ENCODE measurements at regions not wholly inside any gene's neighbourhood (a gene's known extent, or its start where the extent isn't known, plus 50 kb on each side); places are given as distances from the start of the nearest gene placed in this dataset.

DNA sequence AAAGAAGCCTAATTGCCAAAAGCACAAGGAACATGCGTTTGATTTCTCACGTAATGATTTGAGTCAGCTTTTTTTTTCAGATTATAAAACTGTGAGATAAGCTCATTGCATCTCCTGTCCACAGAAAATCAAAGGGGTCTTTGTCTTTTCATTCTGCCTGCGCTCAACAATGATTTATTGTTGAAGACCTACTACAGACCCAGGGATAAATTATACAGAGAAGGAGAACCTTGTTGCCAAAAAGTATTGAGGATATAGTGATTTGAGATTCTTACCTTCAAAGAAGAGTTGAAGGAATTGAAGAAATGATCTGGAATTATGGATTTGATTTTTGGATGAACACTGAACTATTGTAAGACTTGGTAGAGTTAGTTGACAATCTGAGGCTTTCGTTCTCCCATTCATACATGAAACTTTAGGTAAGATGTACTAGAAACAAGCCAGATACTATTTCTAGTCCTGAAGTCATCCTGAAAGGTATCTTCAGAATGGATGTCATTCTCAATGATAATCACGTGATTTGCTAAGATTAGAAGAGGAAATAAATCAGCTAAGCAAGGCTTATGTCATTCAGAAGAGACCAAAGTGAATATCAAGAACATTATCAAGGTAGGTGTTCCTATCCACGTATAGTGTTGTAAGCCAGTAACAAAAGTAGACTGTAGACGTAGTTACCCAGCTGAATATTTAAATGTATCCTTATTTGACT lies 71.1 kb upstream of the SCOC start:
- TF ChIP-seq CTCF (IDR thresholded peaks at IDR 0.05) (no peak), EP300 (IDR thresholded peaks at IDR 0.05) (no peak), POLR2AphosphoS5 (IDR thresholded peaks at IDR 0.05) (no peak), POLR2A (IDR thresholded peaks at IDR 0.05) (no peak)
- no peaks in the 10 kb centered on the region for H3K36me3 ChIP-seq
- WGBS, 2 donors (ENCODE audit: low coverage in 1 of 2): 81 to 83% methylated on average over 7 of the region's 7 CpGs

DNA sequence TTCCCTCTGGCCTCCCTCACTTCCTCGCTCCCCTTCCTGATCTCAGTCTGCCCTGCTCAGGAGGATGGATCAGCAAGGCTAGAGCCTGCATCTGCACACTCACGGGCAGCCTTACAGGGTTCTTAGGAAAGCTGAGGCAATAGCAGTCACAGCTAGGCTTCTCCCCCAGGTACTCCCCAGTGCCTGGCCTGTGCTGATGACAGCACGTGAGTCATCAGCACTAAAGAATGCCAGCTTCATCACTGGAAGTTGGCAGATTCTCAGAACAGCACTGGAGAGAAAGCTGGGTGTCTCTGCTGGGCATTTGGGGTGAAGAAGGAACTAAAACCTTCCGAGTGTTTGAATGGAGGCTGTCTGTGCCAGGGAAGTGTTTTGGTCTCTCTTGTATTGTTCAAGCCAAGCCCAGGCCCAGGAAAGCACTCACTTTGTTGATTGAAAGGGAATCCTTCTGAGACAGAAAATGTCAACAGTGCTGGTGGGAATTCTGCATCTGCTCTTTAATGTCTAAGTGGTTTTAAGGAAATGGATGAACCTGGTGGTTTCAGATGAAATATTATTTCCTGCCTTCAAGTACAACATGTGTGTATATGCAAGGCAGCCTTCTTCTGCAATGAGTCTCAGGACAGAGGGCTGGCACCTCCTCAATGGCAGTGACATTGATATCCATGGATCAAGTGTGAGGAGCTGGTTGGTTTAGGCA lies 73.0 kb upstream of the SCOC start:
- Histone ChIP-seq H3K27ac (no peak overlapping the region), H3K36me3 (no peaks in the 10 kb centered on the region), H3K27me3 (no peaks in the 10 kb centered on the region), H3K4me3 (no peak overlapping the region), H3K4me1 (peaks cover 0 to 25% (median 3%) of the 10 kb centered on the region in 3 donors), H3K9me3 (no peaks in the 10 kb centered on the region)
- ATAC-seq: no peak
- WGBS, 2 donors (ENCODE audit: low coverage in 1 of 2): 70% methylated on average over 2 of the region's 4 CpGs; no CpG with 5 or more reads in 1 of the 2 donors
- TF ChIP-seq EP300 (IDR thresholded peaks at IDR 0.05) (no peak), POLR2A (IDR thresholded peaks at IDR 0.05) (no peak), POLR2AphosphoS5 (IDR thresholded peaks at IDR 0.05) (no peak), CTCF (IDR thresholded peaks at IDR 0.05) (no peak)

More for the DNA sequence above, 71.1 kb upstream of the SCOC start:
- Histone ChIP-seq H3K9me3 (no peaks in the 10 kb centered on the region), H3K27ac (no peak overlapping the region), H3K27me3 (no peaks in the 10 kb centered on the region), H3K4me3 (no peak overlapping the region), H3K4me1 (peaks cover 0 to 8% (median 0%) of the 10 kb centered on the region in 3 donors)
- no peak for ATAC-seq

DNA sequence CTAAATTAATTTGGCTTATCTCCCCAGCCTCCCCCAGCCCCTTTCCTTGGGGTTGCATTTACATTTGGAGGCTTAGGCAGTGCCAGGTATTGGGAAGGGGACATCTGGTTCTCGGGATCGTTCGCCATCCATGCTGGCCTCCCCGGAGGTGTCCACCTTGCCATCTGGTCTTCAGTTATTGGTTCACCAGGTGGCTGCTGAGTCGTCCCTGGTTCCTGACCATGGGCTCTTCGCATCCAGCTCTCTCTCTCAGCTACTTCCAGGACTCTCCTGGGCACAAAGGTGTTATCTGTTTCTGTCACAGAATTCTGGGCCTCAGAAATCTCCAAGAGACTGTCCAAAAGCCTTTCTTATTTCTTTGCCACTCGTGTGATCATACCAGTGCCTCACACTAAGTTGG lies 75.4 kb upstream of the SCOC start:
- no peaks in the 10 kb centered on the region for H3K36me3 ChIP-seq

DNA sequence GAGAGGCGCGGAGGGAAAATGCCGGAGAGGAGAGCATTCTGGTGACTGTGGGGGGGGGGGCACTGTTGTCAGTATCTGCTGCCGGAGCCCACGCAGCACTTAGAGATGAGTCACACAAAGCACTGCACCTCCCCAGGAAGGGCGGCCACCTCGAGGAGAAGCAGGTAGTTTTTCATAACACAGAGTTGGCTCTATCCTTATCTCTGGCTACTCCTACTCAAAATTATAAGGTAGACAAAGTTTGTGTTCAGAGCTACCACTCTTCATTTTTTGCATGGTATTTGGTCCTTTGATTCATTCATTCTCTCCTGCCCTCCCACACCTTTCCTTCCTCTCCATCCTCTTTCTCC lies 76.2 kb upstream of the SCOC start:
- no peaks in the 10 kb centered on the region for H3K27me3 ChIP-seq
- ATAC-seq: no peak
- WGBS, 2 donors (ENCODE audit: low coverage in 1 of 2): 44% methylated on average over 2 of the region's 7 CpGs; no CpG with 5 or more reads in 1 of the 2 donors
- peaks cover 0 to 25% (median 3%) of the 10 kb centered on the region in 3 donors for H3K4me1 ChIP-seq
- TF ChIP-seq EP300 (IDR thresholded peaks at IDR 0.05) (no peak), POLR2AphosphoS5 (IDR thresholded peaks at IDR 0.05) (no peak), CTCF (IDR thresholded peaks at IDR 0.05) (no peak), POLR2A (IDR thresholded peaks at IDR 0.05) (no peak)
- H3K27ac ChIP-seq: no peak overlapping the region
- no peaks in the 10 kb centered on the region for H3K9me3 ChIP-seq
- H3K4me3 ChIP-seq: no peak overlapping the region
- H3K36me3 ChIP-seq: no peaks in the 10 kb centered on the region

More for the DNA sequence above, 75.4 kb upstream of the SCOC start:
- no peak for ATAC-seq
- H3K27ac ChIP-seq: no peak overlapping the region
- WGBS, 2 donors (ENCODE audit: low coverage in 1 of 2): 89 to 100% methylated on average over 2 to 4 of the region's 7 CpGs
- TF ChIP-seq CTCF (IDR thresholded peaks at IDR 0.05) (no peak), POLR2AphosphoS5 (IDR thresholded peaks at IDR 0.05) (no peak), EP300 (IDR thresholded peaks at IDR 0.05) (no peak), POLR2A (IDR thresholded peaks at IDR 0.05) (no peak)
- H3K27me3 ChIP-seq: no peaks in the 10 kb centered on the region
- H3K4me3 ChIP-seq: no peak overlapping the region
- peaks cover 0 to 25% (median 3%) of the 10 kb centered on the region in 3 donors for H3K4me1 ChIP-seq
- no peaks in the 10 kb centered on the region for H3K9me3 ChIP-seq
